ENCODE measurements at regions not wholly inside any gene's neighbourhood (a gene's known extent, or its start where the extent isn't known, plus 50 kb on each side); places are given as distances from the start of the nearest gene placed in this dataset.
"Not testable (repeated sequence)": the region's sequence is repeated elsewhere in the genome, so short reads cannot be mapped to it uniquely, and the experiment has no call there.

GRCh38 chr2:180240774-180241173 is 233.7 kb upstream of the CWC22 start:
- H3K9me3 Mint-ChIP-seq (ENCODE audit: low read depth): peaks cover 6% of the 10 kb centered on the region
- TF ChIP-seq CTCF (IDR thresholded peaks at IDR 0.05; ENCODE audit: unreplicated experiment): peak; percentile 18
- no peak overlapping the region for H3K4me3 Mint-ChIP-seq (ENCODE audit: low read depth)
- no peaks in the 10 kb centered on the region for H3K36me3 Mint-ChIP-seq (ENCODE audit: insufficient read depth)
- no peaks in the 10 kb centered on the region for H3K4me1 Mint-ChIP-seq (ENCODE audit: low read depth)
- DNase-seq (ENCODE audit: low spot score, unreplicated experiment): no peak
- H3K27ac Mint-ChIP-seq: no peak overlapping the region
- H3K27me3 Mint-ChIP-seq: peaks cover 3% of the 10 kb centered on the region

- H3K9me3 Mint-ChIP-seq (ENCODE audit: low read depth): peaks cover 3% of the 10 kb centered on the region
- no peaks in the 10 kb centered on the region for H3K36me3 Mint-ChIP-seq (ENCODE audit: insufficient read depth)
- no peak overlapping the region for H3K4me3 Mint-ChIP-seq (ENCODE audit: low read depth)
- no peaks in the 10 kb centered on the region for H3K4me1 Mint-ChIP-seq (ENCODE audit: low read depth)
- no peak overlapping the region for H3K27ac Mint-ChIP-seq
- TF ChIP-seq CTCF (IDR thresholded peaks at IDR 0.05; ENCODE audit: unreplicated experiment): no peak
- DNase-seq (ENCODE audit: low spot score, unreplicated experiment): no peak
- peaks cover 3% of the 10 kb centered on the region for H3K27me3 Mint-ChIP-seq
These were observed 231.6 kb upstream of the CWC22 start for GRCh38 chr2:180238729-180239128.

- H3K27me3 Mint-ChIP-seq; H3K27ac Mint-ChIP-seq; DNase-seq (ENCODE audit: low spot score, unreplicated experiment); H3K4me3 Mint-ChIP-seq (ENCODE audit: low read depth); H3K9me3 Mint-ChIP-seq (ENCODE audit: low read depth); H3K36me3 Mint-ChIP-seq (ENCODE audit: insufficient read depth); H3K4me1 Mint-ChIP-seq (ENCODE audit: low read depth): not testable (repeated sequence)
These were observed 229.0 kb upstream of the CWC22 start for GRCh38 chr2:180236061-180236460.

GRCh38 chr2:180235506-180235905 is 228.4 kb upstream of the CWC22 start:
- H3K36me3 Mint-ChIP-seq (ENCODE audit: insufficient read depth): not testable (repeated sequence)

GRCh38 chr2:180234991-180235390 is 227.9 kb upstream of the CWC22 start:
- H3K4me1 Mint-ChIP-seq (ENCODE audit: low read depth); DNase-seq (ENCODE audit: low spot score, unreplicated experiment): not testable (repeated sequence)

More at GRCh38 chr2:180235506-180235905, 228.4 kb upstream of the CWC22 start:
- H3K4me3 Mint-ChIP-seq (ENCODE audit: low read depth); H3K27me3 Mint-ChIP-seq; H3K9me3 Mint-ChIP-seq (ENCODE audit: low read depth); H3K4me1 Mint-ChIP-seq (ENCODE audit: low read depth); DNase-seq (ENCODE audit: low spot score, unreplicated experiment); H3K27ac Mint-ChIP-seq: not testable (repeated sequence)

GRCh38 chr2:180231015-180231414 is 223.9 kb upstream of the CWC22 start:
- H3K27me3 Mint-ChIP-seq: no peaks in the 10 kb centered on the region
- no peaks in the 10 kb centered on the region for H3K36me3 Mint-ChIP-seq (ENCODE audit: insufficient read depth)
- H3K27ac Mint-ChIP-seq: no peak overlapping the region
- peaks cover 5% of the 10 kb centered on the region for H3K4me1 Mint-ChIP-seq (ENCODE audit: low read depth)
- DNase-seq (ENCODE audit: low spot score, unreplicated experiment): no peak
- no peak overlapping the region for H3K4me3 Mint-ChIP-seq (ENCODE audit: low read depth)
- TF ChIP-seq CTCF (IDR thresholded peaks at IDR 0.05; ENCODE audit: unreplicated experiment): no peak
- no peaks in the 10 kb centered on the region for H3K9me3 Mint-ChIP-seq (ENCODE audit: low read depth)

More at GRCh38 chr2:180234991-180235390, 227.9 kb upstream of the CWC22 start:
- not testable (repeated sequence) for H3K4me3 Mint-ChIP-seq (ENCODE audit: low read depth); H3K9me3 Mint-ChIP-seq (ENCODE audit: low read depth); H3K27ac Mint-ChIP-seq; H3K36me3 Mint-ChIP-seq (ENCODE audit: insufficient read depth); H3K27me3 Mint-ChIP-seq

GRCh38 chr2:180227461-180227860 is 220.4 kb upstream of the CWC22 start:
- Mint-ChIP-seq H3K27me3 (no peaks in the 10 kb centered on the region), H3K9me3 (ENCODE audit: low read depth) (peaks cover 6% of the 10 kb centered on the region), H3K4me3 (ENCODE audit: low read depth) (no peak overlapping the region), H3K36me3 (ENCODE audit: insufficient read depth) (no peaks in the 10 kb centered on the region), H3K4me1 (ENCODE audit: low read depth) (peaks cover 5% of the 10 kb centered on the region), H3K27ac (no peak overlapping the region)
- no peak for DNase-seq (ENCODE audit: low spot score, unreplicated experiment)
- TF ChIP-seq CTCF (IDR thresholded peaks at IDR 0.05; ENCODE audit: unreplicated experiment): no peak

Measured in progenitor cell of endocrine pancreas (in vitro differentiated cells).